Adrenal gland (tissue), 9 donors: ENCODE measurements at regions not wholly inside any gene's neighbourhood (a gene's known extent, or its start where the extent isn't known, plus 50 kb on each side); places are given as distances from the start of the nearest gene placed in this dataset.
"Not testable (repeated sequence)": the region's sequence is repeated elsewhere in the genome, so short reads cannot be mapped to it uniquely, and the experiment has no call there.

ENCODE experiments used
- DNase-seq, 7 donors: peaks; one replicate each; pipeline ENCODE4 v3.0.0-alpha.2; 2019 to 2020
- H3K27ac ChIP-seq, 5 donors: fragments of 200-600 bp; sonication (generic) in 4 of 5; 1 replicate in 3 of 5; 2 replicates in 2 of 5; pipeline versions ENCODE4 v1.5.1 to v1.8.0; 2016 to 2020; ENCODE audit warnings: mild to moderate bottlenecking in 1 of 5
- H3K27me3 ChIP-seq: fragments of 200-600 bp; 2 replicates; pipeline ENCODE4 v1.8.0; 2021
- H3K36me3 ChIP-seq, 2 donors: fragments of 200-600 bp; replicated peaks in 1 of 2; 1 replicate in 1 of 2; 2 replicates in 1 of 2; pipeline versions ENCODE4 v1.5.1 to v1.8.0; 2018 to 2022
- H3K4me1 ChIP-seq, 2 donors: fragments of 200-600 bp; replicated peaks in 1 of 2; 1 replicate in 1 of 2; 2 replicates in 1 of 2; pipeline versions ENCODE4 v1.5.1 to v1.8.0; 2018 to 2021
- H3K4me3 ChIP-seq, 4 donors: fragments of 200-600 bp; sonication (generic) in 3 of 4; one replicate each; pipeline ENCODE4 v1.5.1; 2016 to 2018
- H3K9me3 ChIP-seq, 3 donors: fragments of 200-600 bp; sonication (generic) in 1 of 3; replicated peaks in 1 of 3; 1 replicate in 2 of 3; 2 replicates in 1 of 3; pipeline versions ENCODE4 v1.5.1 to v1.8.0; 2016 to 2021
- POLR2A ChIP-seq, 2 donors: fragments of 450-650 bp; IDR thresholded peaks; one replicate each; pipeline ENCODE4 v1.6.1; 2017; ENCODE audit warnings: antibody characterized with exemption in 2 of 2, mild to moderate bottlenecking in 2 of 2, moderate library complexity in 1 of 2
- WGBS, 4 donors: extraction: QIAGEN DNeasy Blood & Tissue Kit in 2 of 4; methylation state at CpG; one replicate each; pipeline versions ENCODE4 v1.1.5 to v1.1.7; 2013 to 2017; 5-methylcytosine and 5-hydroxymethylcytosine counted together
- intact Hi-C, 2 donors: fragments of 100-400 bp; cut with DNase I; formaldehyde crosslinking; loops; one replicate each; pipeline versions ENCODE4 v1.14.1 to v1.15.0; 2022 to 2023
- TF ChIP-seq, protein P1 (sequence below), 6 experiments: fragments of 450-650 bp in 4 of 6; fragments of 200-600 bp in 2 of 6; sonication (generic) in 1 of 6; IDR thresholded peaks; 1 replicate in 5 of 6; 2 replicates in 1 of 6; pipeline versions ENCODE4 v1.5.1 to v1.8.0; 2016 to 2021; ENCODE audit warnings: antibody characterized with exemption in 6 of 6, mild to moderate bottlenecking in 2 of 6, moderate library complexity in 1 of 6
- donor health status: healthy with polysubstance abuse.
- donor health status: Bipolar disorder and iron deficiency.
- donor health status: DM: yes; HTN: yes; CAD: no.
- donor health status: DM: no; HTN: no; CAD: no.
- donor health status: DM: no; HTN: no; CAD: no.

DNA sequence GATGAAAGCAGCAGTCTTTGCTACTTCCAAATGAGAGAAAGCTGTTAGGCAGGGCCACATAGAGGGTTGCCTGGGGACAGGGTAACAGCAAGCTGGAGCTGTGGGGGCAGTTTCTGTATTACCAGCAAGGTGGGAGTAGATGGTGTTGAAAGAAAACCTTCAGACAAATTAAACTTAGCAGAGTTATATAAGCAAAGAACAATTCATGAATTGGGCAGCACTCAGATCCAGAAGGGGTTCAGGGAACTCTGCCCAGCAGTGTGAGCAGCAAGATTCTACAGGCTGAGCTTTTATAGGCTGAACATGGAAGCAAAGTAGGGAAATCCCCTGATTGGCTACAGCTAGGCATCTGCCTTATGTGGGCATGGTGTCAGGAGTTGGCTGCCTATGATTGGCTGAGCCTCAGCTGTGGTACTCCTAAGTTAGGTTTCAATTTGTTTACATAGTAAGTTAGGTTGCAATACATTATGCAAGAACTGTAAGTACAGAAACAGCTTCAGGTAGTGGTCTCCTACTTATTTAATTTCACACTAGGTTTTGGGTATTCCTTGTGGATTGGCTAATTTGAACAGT is 64.1 kb upstream of the TMPRSS2 start:
- H3K27me3 ChIP-seq: no peaks in the 10 kb centered on the region

GRCh38 chr21:41570791-41571355 is 62.9 kb upstream of the TMPRSS2 start:
- no peak for DNase-seq
- Histone ChIP-seq H3K4me1 (no peaks in the 10 kb centered on the region), H3K4me3 (no peak overlapping the region), H3K27me3 (no peaks in the 10 kb centered on the region), H3K27ac (no peak overlapping the region), H3K36me3 (no peaks in the 10 kb centered on the region), H3K9me3 (no peaks in the 10 kb centered on the region)
- intact Hi-C loops: no loop called here
- TF ChIP-seq POLR2A (IDR thresholded peaks at IDR 0.05): no peak
- TF ChIP-seq, protein P1, sequence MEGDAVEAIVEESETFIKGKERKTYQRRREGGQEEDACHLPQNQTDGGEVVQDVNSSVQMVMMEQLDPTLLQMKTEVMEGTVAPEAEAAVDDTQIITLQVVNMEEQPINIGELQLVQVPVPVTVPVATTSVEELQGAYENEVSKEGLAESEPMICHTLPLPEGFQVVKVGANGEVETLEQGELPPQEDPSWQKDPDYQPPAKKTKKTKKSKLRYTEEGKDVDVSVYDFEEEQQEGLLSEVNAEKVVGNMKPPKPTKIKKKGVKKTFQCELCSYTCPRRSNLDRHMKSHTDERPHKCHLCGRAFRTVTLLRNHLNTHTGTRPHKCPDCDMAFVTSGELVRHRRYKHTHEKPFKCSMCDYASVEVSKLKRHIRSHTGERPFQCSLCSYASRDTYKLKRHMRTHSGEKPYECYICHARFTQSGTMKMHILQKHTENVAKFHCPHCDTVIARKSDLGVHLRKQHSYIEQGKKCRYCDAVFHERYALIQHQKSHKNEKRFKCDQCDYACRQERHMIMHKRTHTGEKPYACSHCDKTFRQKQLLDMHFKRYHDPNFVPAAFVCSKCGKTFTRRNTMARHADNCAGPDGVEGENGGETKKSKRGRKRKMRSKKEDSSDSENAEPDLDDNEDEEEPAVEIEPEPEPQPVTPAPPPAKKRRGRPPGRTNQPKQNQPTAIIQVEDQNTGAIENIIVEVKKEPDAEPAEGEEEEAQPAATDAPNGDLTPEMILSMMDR (IDR thresholded peaks at IDR 0.05): no peak
- WGBS, 4 donors: 65 to 76% (median 72%) methylated on average over 7 of the region's 7 CpGs

More for the DNA sequence above, 64.1 kb upstream of the TMPRSS2 start:
- TF ChIP-seq POLR2A (IDR thresholded peaks at IDR 0.05): no peak
- TF ChIP-seq, protein P1 (IDR thresholded peaks at IDR 0.05): no peak
- Histone ChIP-seq H3K9me3 (no peaks in the 10 kb centered on the region), H3K27ac (no peak overlapping the region), H3K4me3 (no peak overlapping the region), H3K36me3 (no peaks in the 10 kb centered on the region), H3K4me1 (no peaks in the 10 kb centered on the region)
- DNase-seq: no peak
- intact Hi-C loops: no loop called here

DNA sequence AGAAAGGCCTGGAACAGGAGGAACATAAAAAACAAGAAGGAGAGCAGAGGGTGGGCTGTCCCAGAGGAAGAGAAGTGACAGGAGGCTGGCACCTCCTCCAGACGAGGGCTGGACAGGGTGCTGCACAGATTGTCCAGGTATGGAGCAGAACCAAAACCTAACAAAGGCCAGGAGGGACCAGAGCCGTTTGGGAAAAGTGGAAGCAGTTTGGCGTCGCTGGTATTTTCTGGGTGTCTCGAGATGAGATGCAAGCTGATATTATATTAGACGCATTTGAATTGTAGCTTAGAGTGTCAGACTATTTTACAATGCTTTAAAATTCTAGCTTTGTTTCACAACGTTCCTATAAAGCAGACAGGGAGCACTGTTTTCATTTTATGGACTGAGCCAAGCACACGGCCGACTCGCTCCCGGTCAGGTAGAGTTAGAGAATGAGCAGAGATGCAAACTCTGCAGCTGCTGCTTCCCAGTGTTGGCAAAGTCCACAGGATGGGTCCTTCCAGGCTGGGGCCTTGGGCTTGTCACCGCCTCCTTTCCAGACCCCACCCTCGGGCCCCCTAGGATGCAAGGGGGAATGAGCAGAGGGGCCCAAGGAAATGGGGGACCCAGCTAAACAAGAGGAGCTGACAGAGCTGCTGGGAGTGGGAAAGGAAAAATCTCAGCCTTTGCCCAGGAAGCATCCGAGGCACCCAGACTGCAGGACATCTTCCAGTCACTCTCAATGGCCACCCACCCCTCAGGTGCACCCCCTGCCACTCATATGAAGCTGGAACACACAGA is 60.8 kb upstream of the TMPRSS2 start:
- H3K36me3 ChIP-seq: no peaks in the 10 kb centered on the region
- no peaks in the 10 kb centered on the region for H3K9me3 ChIP-seq
- no peak for TF ChIP-seq POLR2A (IDR thresholded peaks at IDR 0.05)
- TF ChIP-seq, protein P1 (IDR thresholded peaks at IDR 0.05): no peak
- H3K4me1 ChIP-seq: no peaks in the 10 kb centered on the region
- no peak overlapping the region for H3K27ac ChIP-seq
- 51 to 62% (median 57%) methylated on average over 14 of the region's 14 CpGs for WGBS, 4 donors
- intact Hi-C loops: no loop called here
- H3K27me3 ChIP-seq: no peaks in the 10 kb centered on the region
- DNase-seq: no peak
- H3K4me3 ChIP-seq: no peak overlapping the region

DNA sequence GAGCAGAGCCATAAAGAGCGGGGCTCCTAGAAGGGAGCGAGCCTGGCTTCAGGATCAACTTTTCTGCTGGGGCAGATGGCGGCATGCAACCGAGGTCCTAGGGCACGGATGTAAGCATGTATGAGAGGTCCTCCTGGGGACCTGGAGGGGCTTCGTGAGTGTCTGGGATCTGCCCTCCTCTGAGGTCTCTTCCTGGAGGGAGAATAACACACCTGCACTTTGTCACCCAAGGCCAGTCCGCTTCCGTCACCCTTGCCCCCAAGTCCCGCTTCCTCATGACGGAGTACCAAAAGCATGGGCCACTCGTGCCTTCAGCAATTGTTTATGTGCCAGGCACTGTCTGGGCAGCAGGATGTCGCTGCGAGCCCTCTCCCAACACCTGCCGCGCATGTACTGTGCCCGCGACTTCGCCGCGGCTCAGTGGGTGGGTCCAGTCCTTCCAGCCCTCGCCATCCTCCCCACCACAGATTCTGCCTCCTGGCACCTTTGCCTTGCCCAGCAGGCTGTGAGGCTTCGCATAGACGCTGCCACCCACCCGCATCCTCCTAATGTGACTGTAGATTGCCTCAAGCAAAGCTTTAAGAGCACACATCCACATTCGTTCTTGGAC is 60.0 kb upstream of the TMPRSS2 start:
- TF ChIP-seq, protein P1 (IDR thresholded peaks at IDR 0.05): no peak
- TF ChIP-seq POLR2A (IDR thresholded peaks at IDR 0.05): no peak

GRCh38 chr21:41567237-41567636 is 59.3 kb upstream of the TMPRSS2 start:
- H3K36me3 ChIP-seq, H3K4me1 ChIP-seq, H3K27me3 ChIP-seq, H3K27ac ChIP-seq, H3K9me3 ChIP-seq, DNase-seq, H3K4me3 ChIP-seq, intact Hi-C loops: not testable (repeated sequence)
- 35 to 73% (median 65%) methylated on average over 2 of the region's 2 CpGs for WGBS, 4 donors

More for the DNA sequence above, 60.0 kb upstream of the TMPRSS2 start:
- intact Hi-C loops: no loop called here
- Histone ChIP-seq H3K36me3 (no peaks in the 10 kb centered on the region), H3K4me1 (no peaks in the 10 kb centered on the region), H3K27ac (no peak overlapping the region), H3K4me3 (no peak overlapping the region), H3K27me3 (no peaks in the 10 kb centered on the region), H3K9me3 (no peaks in the 10 kb centered on the region)
- 73 to 85% (median 75%) methylated on average over 10 to 25 of the region's 25 CpGs for WGBS, 4 donors
- DNase-seq: no peak
